GM21528 (cell line): ENCODE measurements at regions not wholly inside any gene's neighbourhood (a gene's known extent, or its start where the extent isn't known, plus 50 kb on each side); places are given as distances from the start of the nearest gene placed in this dataset.
"Not testable (repeated sequence)": the region's sequence is repeated elsewhere in the genome, so short reads cannot be mapped to it uniquely, and the experiment has no call there.

ENCODE experiments used
- ATAC-seq: cut with Tn5 transposase; IDR thresholded peaks from one replicate; pipeline ENCODE4 v1.9.1; 2021; ENCODE audit warnings: mild to moderate bottlenecking, moderate library complexity; ENCODE audit not compliant: unreplicated experiment, low FRiP score

DNA sequence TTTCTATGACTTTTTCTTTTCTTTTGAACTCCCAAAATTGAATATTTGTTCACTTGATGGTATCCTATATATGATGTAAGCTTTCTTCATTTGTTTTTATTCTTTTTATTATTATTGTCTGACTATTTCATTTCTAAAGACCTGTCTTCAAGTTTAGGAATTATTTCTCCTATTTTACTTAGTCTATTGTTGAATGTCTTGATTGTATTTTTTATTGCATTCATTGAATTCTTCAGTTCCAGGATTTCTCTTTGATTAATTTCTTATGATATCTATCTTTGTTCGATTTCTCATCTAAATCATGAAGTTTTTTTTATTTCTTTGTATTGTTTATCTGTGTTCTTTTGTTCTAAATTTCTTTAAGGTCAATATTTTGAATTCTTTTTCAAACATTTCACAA lies 238.8 kb downstream of the TTC6 start:
- no peak for ATAC-seq

DNA sequence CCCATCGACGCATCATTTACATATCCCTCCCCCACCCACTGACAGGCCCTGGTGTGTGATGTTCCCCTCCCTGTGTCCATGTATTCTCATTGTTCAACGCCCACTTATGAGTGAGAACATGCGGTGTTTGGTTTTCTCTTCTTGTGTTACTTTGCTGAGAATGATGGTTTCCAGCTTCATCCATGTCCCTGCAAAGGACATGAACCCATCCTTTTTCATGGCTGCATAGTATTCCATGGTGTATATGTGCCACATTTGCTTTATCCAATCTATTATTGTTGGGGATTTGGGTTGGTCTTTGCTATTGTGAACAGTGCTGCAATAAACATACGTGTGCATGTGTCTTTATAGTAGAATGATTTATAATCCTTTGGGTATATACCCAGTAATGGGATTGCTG lies 243.3 kb downstream of the TTC6 start:
- ATAC-seq = not testable (repeated sequence)

DNA sequence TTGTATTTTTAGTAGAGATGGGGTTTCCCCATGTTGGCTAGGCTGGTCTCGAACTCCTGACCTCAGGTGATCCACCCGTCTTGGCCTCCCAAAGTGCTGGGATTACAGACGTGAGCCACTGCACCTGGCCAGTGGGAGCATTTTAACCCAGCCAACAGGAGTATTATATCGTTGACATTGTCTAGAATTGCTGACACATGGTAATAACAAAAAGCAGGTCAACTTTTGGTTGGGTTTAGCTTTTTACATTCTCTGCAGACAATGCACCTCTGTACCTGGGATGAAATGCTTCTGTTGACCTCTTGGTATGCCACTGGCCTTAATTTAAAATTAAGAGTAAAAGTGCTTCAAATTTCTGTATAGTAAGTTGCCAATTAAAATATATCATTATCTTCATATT lies 245.6 kb downstream of the TTC6 start:
- ATAC-seq = not testable (repeated sequence)

DNA sequence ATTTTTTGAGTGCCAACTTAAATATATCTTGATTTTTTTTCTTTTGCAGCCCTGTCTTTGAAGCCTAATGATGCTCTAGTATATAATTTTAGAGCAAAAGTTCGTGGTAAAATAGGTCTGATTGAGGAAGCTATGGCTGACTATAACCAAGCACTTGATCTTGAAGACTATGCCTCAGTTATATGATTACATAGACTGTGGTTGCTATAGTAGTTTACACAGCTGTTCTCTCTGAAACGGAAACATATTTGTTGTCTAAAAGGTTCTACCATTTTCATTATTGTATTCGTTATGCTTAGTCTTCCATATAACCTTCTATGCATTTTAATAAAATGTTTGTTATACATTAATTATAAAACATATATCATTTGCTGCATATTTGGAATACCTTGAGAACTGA lies 246.7 kb downstream of the TTC6 start:
- ATAC-seq = no peak

DNA sequence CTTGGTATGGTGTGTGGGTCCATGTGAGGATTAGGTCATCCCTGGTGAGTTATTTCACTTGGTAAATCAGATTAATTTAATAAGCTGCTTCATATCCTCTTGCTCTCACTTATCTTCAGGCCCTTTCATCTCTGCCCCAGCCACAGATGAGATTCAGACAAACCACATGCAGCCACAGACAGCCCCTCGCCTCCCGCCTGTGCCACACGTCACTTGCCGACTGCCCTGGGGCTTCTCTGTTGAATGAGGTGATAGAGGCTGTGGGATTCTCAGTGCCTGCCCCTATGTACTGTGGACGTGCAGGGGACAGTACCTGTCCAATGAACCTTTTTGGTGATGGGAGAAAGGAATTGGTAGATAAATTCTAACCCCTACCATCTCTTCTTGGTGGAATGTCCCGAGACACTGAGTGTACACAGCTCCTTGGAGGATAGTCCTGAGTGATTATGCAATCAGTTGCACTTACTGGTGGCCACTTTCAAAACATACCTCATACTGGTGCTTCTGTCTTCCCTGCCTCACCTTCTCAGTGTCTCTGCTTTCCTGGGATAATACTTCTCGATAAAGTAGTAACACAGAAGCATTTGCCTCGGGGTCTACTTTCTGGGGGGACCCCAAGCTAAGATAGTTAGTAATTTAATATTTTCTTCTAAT lies 248.7 kb downstream of the TTC6 start:
- no peak for ATAC-seq

DNA sequence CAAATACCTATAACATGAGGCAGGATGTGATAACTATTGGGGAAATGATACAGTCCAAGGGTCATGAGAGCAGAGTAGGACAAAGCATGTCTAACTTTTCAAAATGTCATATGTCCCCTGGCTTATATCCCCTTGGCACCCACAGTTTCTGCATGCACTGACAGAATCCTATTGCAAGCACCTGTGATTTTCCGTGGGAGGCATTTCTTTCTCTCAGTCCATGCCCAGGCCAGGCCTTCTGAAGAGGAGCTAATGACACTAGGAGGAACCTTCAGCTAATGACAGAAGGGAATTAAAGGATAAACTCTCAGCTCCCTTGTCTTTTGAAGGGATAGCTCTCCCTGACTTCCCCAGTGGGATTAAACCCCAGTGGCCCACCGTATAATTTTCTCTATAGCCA lies 249.2 kb downstream of the TTC6 start:
- no peak for ATAC-seq

DNA sequence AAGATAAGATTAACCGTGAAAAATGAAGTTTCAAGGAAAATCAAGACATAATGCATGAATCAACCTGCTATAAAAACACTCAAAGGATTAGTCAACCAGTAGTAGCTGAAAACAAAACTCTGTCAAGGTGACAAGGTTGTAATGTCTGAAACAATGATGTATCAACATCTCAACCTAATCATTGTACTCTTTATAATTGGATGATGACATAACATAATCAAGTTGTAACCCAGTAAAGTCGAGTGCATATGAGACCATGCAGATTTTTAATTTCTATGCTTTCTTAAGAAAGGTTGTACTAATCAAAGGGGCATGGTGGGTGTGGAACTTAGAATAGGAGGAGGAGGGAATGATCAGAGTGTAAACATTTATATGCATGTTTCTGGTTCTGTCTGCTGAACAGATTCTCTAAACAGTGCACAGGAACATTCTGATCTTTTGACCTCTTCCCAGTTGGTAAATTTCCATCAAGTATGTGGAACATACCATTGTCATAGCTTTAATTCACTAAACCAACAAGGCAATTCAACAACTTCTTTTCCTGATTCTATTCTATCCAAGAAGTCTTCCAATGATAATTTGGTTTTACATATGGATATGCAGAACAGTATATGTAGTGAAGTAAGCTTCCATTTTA lies 253.7 kb downstream of the TTC6 start:
- ATAC-seq = no peak

DNA sequence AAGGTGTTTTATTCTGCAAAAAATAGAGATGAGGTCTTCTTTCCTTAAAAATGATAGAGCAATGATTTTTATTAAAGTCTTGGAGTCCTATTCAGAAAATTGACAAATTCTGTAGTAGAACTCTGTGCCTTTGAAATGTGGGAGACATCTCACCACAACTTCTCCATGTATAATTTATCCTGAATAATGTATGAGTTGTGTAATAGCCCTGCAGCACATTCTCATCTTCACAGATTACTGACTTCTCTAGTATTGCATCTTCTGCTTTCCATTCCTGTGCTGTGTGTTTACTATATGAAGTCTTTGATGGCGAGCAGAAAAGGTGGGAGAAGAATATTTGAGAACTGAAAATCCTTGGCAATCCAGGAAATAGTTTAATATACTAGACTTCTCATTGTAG lies 255.6 kb downstream of the TTC6 start:
- no peak for ATAC-seq

DNA sequence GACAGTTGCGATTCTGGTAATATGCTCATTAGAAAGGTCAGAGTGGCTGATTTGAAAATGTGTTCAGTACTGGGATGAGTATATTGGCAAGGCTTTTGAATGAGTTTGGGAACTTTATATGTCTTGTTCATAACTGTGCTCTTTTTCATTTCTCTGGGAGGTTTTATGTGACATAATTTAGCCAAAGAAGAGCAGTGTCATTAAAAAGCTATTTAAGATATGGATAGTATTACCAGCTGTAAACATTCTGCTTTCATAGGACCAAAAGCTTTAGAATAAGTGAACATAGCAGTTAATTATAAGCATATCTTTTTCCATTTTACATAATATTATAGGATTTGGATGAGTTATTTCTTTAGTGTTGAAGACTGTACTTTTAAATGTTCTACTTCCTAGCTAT lies 260.4 kb downstream of the TTC6 start:
- no peak for ATAC-seq

DNA sequence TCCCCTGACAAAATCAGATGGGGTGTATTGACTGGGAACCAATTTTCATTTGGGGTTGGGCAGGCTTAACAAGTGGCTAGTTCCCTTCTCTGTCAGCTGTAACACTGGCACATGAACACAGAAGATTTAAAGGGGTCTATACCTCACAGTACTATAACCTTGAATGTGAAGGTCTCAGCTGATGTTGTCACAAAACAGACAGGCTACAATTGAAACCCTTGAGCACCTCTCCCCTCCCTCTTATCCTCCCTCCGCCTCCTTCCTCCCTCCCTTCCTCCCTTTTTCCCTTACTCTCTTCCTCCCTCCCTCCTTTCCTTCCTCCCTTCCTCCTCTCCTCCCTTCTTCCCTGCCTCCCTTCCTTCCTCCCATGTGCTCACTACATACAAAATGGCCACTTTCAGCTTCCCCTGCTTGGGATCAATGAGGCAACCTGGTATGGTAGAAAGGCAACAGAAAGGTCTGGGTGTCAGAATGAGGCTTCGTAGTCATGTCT lies 262.4 kb downstream of the TTC6 start:
- no peak for ATAC-seq

DNA sequence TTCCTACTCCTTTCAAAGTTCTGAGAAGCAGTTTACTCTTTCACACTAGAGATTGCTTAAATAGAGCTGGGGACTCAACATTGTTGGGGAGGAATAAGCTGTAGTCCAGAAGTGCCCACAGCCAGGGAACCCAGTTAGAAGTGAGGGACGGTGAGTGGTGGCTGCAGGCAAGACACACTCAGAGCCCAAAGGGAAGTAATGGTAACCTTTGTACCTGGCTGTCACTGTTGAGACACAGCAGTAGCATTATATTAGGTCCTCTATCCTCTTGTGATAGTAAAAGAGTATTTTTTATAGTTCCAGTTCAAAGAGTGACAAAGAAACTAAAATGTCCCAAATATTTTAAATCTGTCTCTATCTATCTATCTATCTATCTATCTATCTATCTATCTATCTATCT lies 263.3 kb downstream of the TTC6 start:
- no peak for ATAC-seq

DNA sequence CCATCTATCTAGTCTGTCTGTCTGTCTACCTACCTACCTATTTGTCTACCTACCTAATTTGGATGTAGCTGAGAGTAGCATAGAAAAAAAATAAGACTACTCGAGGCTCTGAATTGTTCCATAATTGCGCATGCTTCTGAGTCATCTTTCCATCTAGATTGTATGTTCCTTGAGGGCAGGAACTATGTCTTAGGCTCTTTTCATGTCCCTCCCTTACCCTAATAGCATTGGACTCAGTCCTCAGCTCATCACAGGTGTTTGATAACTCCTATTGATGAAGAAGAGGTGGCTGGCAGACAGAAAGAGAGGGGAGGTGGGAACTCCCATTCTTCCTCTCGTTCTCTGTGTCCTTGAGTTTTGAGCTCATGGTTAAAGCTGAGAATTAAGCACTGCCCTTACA lies 263.7 kb downstream of the TTC6 start:
- ATAC-seq = no peak

DNA sequence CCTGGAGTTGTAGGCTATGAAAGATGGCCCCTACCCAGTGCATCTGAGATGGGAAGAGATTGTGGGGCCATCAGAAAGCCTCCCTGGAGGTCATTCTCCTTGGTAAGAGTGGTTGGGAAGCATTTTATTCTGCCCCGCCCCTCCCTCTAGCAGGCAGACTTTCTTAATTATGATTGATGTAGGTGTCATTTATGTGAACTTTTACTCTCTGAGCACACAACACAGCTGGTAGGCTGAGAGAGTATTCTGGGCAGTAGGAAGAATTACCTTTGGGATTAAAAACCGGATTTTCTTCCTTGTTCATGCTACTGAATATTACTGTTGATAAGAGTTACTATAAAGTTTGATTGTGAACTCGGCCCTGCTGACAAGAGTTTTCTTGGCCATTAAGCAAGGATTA lies 266.8 kb downstream of the TTC6 start:
- ATAC-seq = no peak

DNA sequence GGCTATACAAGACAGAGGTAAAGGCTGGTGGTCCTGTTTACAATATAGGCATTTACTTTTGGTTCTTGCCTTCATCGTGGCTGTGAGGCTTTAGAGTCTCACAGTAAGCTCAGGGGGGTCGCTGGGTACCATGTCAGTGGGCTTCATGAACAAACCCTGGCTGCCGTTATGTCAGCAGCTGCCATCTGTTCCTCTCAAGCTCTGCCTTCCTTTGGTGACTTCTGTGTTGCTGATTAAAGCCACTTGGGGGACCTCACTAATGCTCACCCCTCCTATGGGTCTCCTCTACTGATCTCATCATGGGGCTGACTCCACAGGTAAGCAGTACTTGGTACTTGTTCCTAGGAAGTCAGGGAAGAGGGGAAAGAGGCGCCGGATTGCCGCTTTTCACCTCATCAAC lies 268.7 kb downstream of the TTC6 start:
- no peak for ATAC-seq

DNA sequence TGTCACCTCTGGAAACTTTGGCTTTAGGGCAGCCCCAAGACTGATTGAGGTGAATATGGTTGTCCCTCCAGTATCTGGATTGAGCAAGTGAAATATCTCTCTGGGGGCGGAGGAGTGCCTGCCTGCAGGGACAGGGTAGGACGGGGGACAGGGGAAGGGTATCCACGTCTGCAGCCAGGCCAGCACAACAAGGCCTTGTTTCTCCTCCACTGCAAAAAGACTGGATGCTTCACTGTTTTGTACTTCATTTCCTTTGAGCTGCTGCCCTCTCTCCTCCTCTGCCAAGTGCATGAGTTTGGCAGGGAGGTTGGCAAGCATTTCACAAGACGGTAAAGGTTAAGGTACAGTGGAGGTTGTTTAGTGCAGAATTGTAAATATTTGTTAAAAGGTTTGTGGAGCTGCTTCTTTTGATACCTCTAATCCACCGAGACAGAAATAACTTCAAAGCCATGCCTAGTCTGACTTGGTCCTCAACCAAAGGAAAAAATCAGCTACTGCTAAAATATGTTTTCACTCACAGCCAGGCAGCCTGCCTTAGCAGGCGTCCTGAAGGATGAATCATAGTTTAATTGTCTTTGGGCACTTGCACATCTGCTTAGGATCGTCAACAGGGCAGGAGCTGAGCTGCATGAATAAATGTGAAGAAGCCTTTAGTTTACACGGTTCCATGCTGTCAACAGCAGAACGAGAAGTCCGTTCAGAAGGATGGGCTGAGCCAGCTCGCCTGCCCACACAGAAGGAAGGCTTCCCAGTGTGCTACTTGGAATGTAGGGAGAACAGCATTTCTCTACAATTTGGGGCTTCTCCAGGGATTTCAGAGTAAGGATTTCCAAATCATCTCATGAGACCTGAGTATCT lies 269.7 kb downstream of the TTC6 start:
- ATAC-seq = no peak

DNA sequence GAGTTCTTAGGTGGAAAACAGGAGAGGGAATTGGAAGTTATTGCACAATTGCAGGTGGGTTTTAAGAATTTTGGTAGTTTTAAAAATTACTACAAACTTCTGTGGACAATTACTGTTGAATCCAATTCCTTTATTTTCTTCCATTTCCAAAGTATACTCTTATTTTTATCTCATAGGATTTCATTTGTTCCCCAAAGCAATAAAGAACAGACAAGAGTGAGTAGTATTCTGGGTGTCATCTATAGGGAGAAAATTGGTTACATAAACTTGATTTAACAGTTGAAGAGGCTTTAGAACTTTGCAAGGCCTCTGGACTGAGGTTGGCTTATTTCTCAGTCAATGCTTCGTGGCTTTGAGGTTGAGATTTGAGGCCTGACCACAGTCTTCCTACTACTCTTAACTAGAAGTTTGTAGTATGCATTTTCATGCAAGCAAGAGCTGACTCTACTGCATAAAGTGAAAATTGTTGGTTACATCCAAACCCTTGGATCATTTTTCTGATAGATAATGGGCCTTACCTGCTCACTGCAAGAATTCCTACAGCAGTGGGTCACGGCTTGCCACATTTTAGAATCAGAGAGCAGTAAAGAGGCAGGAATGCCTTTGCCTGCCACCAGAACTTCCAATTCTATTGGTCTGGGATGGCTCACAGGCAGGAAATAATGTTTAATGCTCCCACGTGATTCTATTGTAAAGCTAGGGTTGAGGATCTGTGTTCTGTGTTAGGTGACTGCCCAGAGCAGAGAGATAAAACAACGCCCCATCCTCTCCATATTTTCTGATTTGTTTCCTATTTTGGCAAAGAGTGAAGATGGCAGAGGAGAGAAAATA lies 270.5 kb downstream of the TTC6 start:
- ATAC-seq = no peak

DNA sequence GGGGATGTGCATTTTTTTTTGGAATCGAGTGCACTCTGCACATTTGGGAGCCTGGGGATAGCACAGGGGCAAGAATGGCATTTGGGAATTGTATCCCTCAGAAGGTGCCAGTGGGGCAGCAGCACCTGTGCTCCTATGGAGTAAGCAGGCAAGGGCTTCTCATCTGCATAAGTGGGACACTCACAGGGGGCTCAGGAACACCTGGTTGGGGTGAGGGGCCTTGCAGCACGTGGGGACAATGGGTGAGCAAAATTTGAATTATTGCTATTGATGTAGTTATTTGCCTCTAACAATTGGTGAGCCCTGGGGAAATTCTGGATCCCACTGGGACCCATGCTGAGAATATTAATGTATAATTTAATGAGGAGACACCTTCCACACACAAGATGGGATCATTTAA lies 274.2 kb downstream of the TTC6 start:
- ATAC-seq = no peak

DNA sequence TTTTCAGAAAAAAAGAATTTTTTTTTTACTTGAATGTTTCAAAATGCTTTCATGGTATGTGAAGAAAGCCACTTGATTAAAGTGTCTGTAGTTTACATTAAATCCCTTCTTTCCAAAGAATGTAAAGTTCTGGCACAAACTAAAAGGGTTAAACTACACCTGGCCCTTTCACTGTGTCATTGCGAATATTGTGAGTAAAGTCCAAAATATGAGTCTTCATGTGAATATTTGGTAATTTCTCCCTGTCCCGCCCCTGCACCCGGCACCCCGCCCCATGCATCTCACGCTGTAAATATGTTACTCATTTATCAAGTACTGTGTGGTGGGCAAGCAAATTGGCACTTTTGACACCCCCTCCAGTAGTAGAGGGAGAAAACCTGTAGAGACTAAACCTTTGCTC lies 274.7 kb downstream of the TTC6 start:
- ATAC-seq = no peak

DNA sequence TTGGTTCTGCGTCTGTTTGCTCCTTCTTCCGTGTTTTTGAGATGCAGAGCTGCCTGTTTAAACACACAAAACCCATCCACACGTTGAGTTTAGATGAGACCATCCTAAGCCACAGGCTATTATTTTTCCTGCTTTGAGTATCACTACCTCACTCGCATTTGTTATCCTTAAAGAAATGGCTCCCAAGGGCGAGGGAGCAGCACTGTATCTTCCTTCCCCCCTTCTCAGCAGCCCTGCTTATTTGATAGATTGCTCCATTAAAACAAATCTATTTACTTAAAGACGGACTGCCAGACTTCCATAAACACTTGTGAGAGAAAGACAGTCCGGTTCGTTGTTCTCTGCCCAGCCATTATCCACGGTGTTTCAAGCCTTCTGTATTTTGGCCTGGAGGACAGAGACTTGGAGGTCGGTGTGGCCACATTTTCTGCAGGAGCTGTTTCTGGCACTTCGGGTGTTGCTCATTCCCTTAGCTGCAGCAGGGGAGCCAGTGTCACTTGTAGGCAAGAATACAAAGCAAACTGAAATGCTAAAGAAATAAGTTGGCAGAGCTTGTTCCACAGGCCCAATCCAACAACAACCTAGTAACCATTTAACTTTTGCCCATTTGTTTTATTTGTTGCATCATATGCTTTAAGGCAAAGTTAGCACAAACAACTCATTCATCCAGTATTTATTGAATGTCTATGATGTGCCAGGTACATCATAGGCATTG lies 275.4 kb downstream of the TTC6 start:
- no peak for ATAC-seq

DNA sequence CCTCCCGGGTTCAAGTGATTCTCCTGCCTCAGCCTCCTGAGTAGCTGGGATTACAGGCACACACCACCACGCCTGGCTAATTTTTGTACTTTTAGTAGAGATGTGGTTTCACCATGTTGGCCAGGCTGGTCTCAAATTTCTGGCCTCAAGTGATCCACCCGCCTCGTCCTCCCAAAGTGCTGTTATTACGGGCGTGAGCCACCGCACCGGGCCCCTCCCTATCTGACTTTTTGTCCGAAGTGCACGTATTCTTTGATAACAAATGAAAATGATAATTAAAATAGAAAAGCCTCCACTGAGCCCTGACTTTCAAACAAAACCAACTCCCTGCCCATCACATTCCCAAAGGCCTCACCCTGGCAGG lies 278.6 kb downstream of the TTC6 start:
- not testable (repeated sequence) for ATAC-seq
